ENCODE measurements at regions not wholly inside any gene's neighbourhood (a gene's known extent, or its start where the extent isn't known, plus 50 kb on each side); places are given as distances from the start of the nearest gene placed in this dataset.

GRCh38 chr7:35526645-35527044, 168.3 kb downstream of the HERPUD2 start:
- Mint-ChIP-seq H3K36me3 (ENCODE audit: insufficient read depth in 2 of 2) (no peaks in the 10 kb centered on the region), H3K27me3 (ENCODE audit: low read depth) (peaks cover 23% of the 10 kb centered on the region), H3K27ac (no peak overlapping the region), H3K9me3 (no peaks in the 10 kb centered on the region), H3K4me1 (ENCODE audit: low read depth) (no peaks in the 10 kb centered on the region), H3K4me3 (no peak overlapping the region)
- no peak for ATAC-seq (replicated peaks in 1 of 2)
- DNase-seq, result no peak

- Mint-ChIP-seq H3K27me3 (ENCODE audit: low read depth) (peaks cover 33% of the 10 kb centered on the region), H3K9me3 (no peaks in the 10 kb centered on the region), H3K4me3 (no peak overlapping the region), H3K36me3 (ENCODE audit: insufficient read depth in 2 of 2) (no peaks in the 10 kb centered on the region), H3K27ac (no peak overlapping the region), H3K4me1 (ENCODE audit: low read depth) (no peaks in the 10 kb centered on the region)
- DNase-seq (no peak), ATAC-seq (replicated peaks in 1 of 2) (no peak)
Measured at GRCh38 chr7:35524112-35524804, 170.7 kb downstream of the HERPUD2 start.

- Mint-ChIP-seq H3K4me1 (ENCODE audit: low read depth) (no peaks in the 10 kb centered on the region), H3K36me3 (ENCODE audit: insufficient read depth in 2 of 2) (no peaks in the 10 kb centered on the region), H3K4me3 (no peak overlapping the region), H3K9me3 (no peaks in the 10 kb centered on the region), H3K27me3 (ENCODE audit: low read depth) (peaks cover 39% of the 10 kb centered on the region), H3K27ac (no peak overlapping the region)
- DNase-seq (no peak), ATAC-seq (replicated peaks in 1 of 2) (no peak)
Measured at GRCh38 chr7:35523292-35523691, 171.6 kb downstream of the HERPUD2 start.

GRCh38 chr7:35522697-35523096, 172.2 kb downstream of the HERPUD2 start:
- ATAC-seq (replicated peaks in 1 of 2), result no peak
- no peaks in the 10 kb centered on the region for H3K9me3 Mint-ChIP-seq

GRCh38 chr7:35521941-35522340, 173.0 kb downstream of the HERPUD2 start:
- Mint-ChIP-seq H3K36me3 (ENCODE audit: insufficient read depth in 2 of 2) (no peaks in the 10 kb centered on the region), H3K4me1 (ENCODE audit: low read depth) (no peaks in the 10 kb centered on the region), H3K4me3 (no peak overlapping the region), H3K27me3 (ENCODE audit: low read depth) (peaks cover 34% of the 10 kb centered on the region), H3K27ac (no peak overlapping the region), H3K9me3 (no peaks in the 10 kb centered on the region)
- DNase-seq (no peak), ATAC-seq (replicated peaks in 1 of 2) (no peak)

More at GRCh38 chr7:35522697-35523096, 172.2 kb downstream of the HERPUD2 start:
- H3K4me3 Mint-ChIP-seq, result no peak overlapping the region
- H3K36me3 Mint-ChIP-seq (ENCODE audit: insufficient read depth in 2 of 2), result no peaks in the 10 kb centered on the region
- no peaks in the 10 kb centered on the region for H3K4me1 Mint-ChIP-seq (ENCODE audit: low read depth)
- peaks cover 38% of the 10 kb centered on the region for H3K27me3 Mint-ChIP-seq (ENCODE audit: low read depth)
- DNase-seq, result no peak
- H3K27ac Mint-ChIP-seq, result no peak overlapping the region

GRCh38 chr7:35520810-35521625, 173.9 kb downstream of the HERPUD2 start:
- H3K27me3 Mint-ChIP-seq (ENCODE audit: low read depth), result peaks cover 26% of the 10 kb centered on the region
- ATAC-seq (replicated peaks in 1 of 2), result no peak

GRCh38 chr7:35519971-35520809, 174.7 kb downstream of the HERPUD2 start:
- ATAC-seq (replicated peaks in 1 of 2), result peak; percentile 59 to 60
- peak; percentile 61 to 67 for DNase-seq
- no peaks in the 10 kb centered on the region for H3K36me3 Mint-ChIP-seq (ENCODE audit: insufficient read depth in 2 of 2)
- no peaks in the 10 kb centered on the region for H3K4me1 Mint-ChIP-seq (ENCODE audit: low read depth)
- no peak overlapping the region for H3K27ac Mint-ChIP-seq
- H3K9me3 Mint-ChIP-seq, result no peaks in the 10 kb centered on the region
- H3K27me3 Mint-ChIP-seq (ENCODE audit: low read depth), result peaks cover 26% of the 10 kb centered on the region
- H3K4me3 Mint-ChIP-seq, result no peak overlapping the region

More at GRCh38 chr7:35520810-35521625, 173.9 kb downstream of the HERPUD2 start:
- DNase-seq, result no peak
- Mint-ChIP-seq H3K4me3 (no peak overlapping the region), H3K36me3 (ENCODE audit: insufficient read depth in 2 of 2) (no peaks in the 10 kb centered on the region), H3K4me1 (ENCODE audit: low read depth) (no peaks in the 10 kb centered on the region), H3K9me3 (no peaks in the 10 kb centered on the region), H3K27ac (no peak overlapping the region)

GRCh38 chr7:35518767-35519166, 176.2 kb downstream of the HERPUD2 start:
- H3K4me1 Mint-ChIP-seq (ENCODE audit: low read depth), result no peaks in the 10 kb centered on the region
- no peak overlapping the region for H3K27ac Mint-ChIP-seq
- ATAC-seq (replicated peaks in 1 of 2) (no peak), DNase-seq (no peak)
- H3K27me3 Mint-ChIP-seq (ENCODE audit: low read depth), result peaks cover 21% of the 10 kb centered on the region
- H3K36me3 Mint-ChIP-seq (ENCODE audit: insufficient read depth in 2 of 2), result no peaks in the 10 kb centered on the region
- H3K4me3 Mint-ChIP-seq, result no peak overlapping the region
- H3K9me3 Mint-ChIP-seq, result no peaks in the 10 kb centered on the region

GRCh38 chr7:35516498-35516897, 178.4 kb downstream of the HERPUD2 start:
- ATAC-seq (replicated peaks in 1 of 2) (no peak), DNase-seq (no peak)
- Mint-ChIP-seq H3K27ac (no peak overlapping the region), H3K4me1 (ENCODE audit: low read depth) (no peaks in the 10 kb centered on the region), H3K4me3 (no peak overlapping the region), H3K9me3 (no peaks in the 10 kb centered on the region), H3K27me3 (ENCODE audit: low read depth) (peaks cover 20% of the 10 kb centered on the region), H3K36me3 (ENCODE audit: insufficient read depth in 2 of 2) (no peaks in the 10 kb centered on the region)

- no peaks in the 10 kb centered on the region for H3K9me3 Mint-ChIP-seq
- H3K4me1 Mint-ChIP-seq (ENCODE audit: low read depth), result no peaks in the 10 kb centered on the region
- no peak overlapping the region for H3K27ac Mint-ChIP-seq
- ATAC-seq (replicated peaks in 1 of 2) (no peak), DNase-seq (no peak)
- no peak overlapping the region for H3K4me3 Mint-ChIP-seq
- peaks cover 18% of the 10 kb centered on the region for H3K27me3 Mint-ChIP-seq (ENCODE audit: low read depth)
- no peaks in the 10 kb centered on the region for H3K36me3 Mint-ChIP-seq (ENCODE audit: insufficient read depth in 2 of 2)
Measured at GRCh38 chr7:35513828-35514227, 181.1 kb downstream of the HERPUD2 start.

- Mint-ChIP-seq H3K36me3 (ENCODE audit: insufficient read depth in 2 of 2) (no peaks in the 10 kb centered on the region), H3K9me3 (no peaks in the 10 kb centered on the region), H3K4me3 (no peak overlapping the region), H3K4me1 (ENCODE audit: low read depth) (no peaks in the 10 kb centered on the region), H3K27me3 (ENCODE audit: low read depth) (peaks cover 12% of the 10 kb centered on the region), H3K27ac (no peak overlapping the region)
- no peak for DNase-seq
- ATAC-seq (replicated peaks in 1 of 2), result no peak
Measured at GRCh38 chr7:35513195-35513594, 181.7 kb downstream of the HERPUD2 start.

- Mint-ChIP-seq H3K27ac (no peak overlapping the region), H3K4me3 (no peak overlapping the region), H3K27me3 (ENCODE audit: low read depth) (peaks cover 9% of the 10 kb centered on the region), H3K4me1 (ENCODE audit: low read depth) (no peaks in the 10 kb centered on the region), H3K9me3 (no peaks in the 10 kb centered on the region), H3K36me3 (ENCODE audit: insufficient read depth in 2 of 2) (no peaks in the 10 kb centered on the region)
- DNase-seq, result no peak
- no peak for ATAC-seq (replicated peaks in 1 of 2)
Measured at GRCh38 chr7:35512716-35513115, 182.2 kb downstream of the HERPUD2 start.
